ENCODE measurements at regions not wholly inside any gene's neighbourhood (a gene's known extent, or its start where the extent isn't known, plus 50 kb on each side); places are given as distances from the start of the nearest gene placed in this dataset.

GRCh38 chr18:34467058-34467457 lies 242.3 kb upstream of the NOL4 start:
- Histone ChIP-seq H3K36me3 (ENCODE audit: control insufficient read depth in 3 of 3, insufficient read depth in 2 of 3, low read depth in 1 of 3, low read length in 3 of 3) (no peaks in the 10 kb centered on the region), H3K27ac (ENCODE audit: low read depth in 1 of 3, low read length in 2 of 3) (no peak overlapping the region), H3K4me1 (ENCODE audit: control insufficient read depth in 3 of 3, insufficient read depth in 2 of 3, low read depth in 1 of 3, low read length in 2 of 3) (no peaks in the 10 kb centered on the region), H3K27me3 (ENCODE audit: control insufficient read depth in 3 of 3, insufficient read depth in 3 of 3, low read length in 3 of 3) (no peaks in the 10 kb centered on the region), H3K9me3 (ENCODE audit: control insufficient read depth in 2 of 2, insufficient read depth in 1 of 2, low read depth in 1 of 2, low read length in 1 of 2) (no peaks in the 10 kb centered on the region), H3K4me3 (ENCODE audit: low read depth in 1 of 3, low read length in 3 of 3) (no peak overlapping the region)
- 35 to 76% (median 42%) methylated on average over 1 of the region's 1 CpG for WGBS, 3 donors
- DNase-seq (no peak), FAIRE-seq (no peak)

GRCh38 chr18:34480162-34480700 lies 229.9 kb upstream of the DTNA start:
- H3K9me3 ChIP-seq (ENCODE audit: control insufficient read depth in 2 of 2, insufficient read depth in 1 of 2, low read depth in 1 of 2, low read length in 1 of 2) = no peaks in the 10 kb centered on the region
- no peak overlapping the region for H3K4me3 ChIP-seq (ENCODE audit: low read depth in 1 of 3, low read length in 3 of 3)
- no peak overlapping the region for H3K27ac ChIP-seq (ENCODE audit: low read depth in 1 of 3, low read length in 2 of 3)
- no peaks in the 10 kb centered on the region for H3K4me1 ChIP-seq (ENCODE audit: control insufficient read depth in 3 of 3, insufficient read depth in 2 of 3, low read depth in 1 of 3, low read length in 2 of 3)
- FAIRE-seq = no peak
- no peaks in the 10 kb centered on the region for H3K36me3 ChIP-seq (ENCODE audit: control insufficient read depth in 3 of 3, insufficient read depth in 2 of 3, low read depth in 1 of 3, low read length in 3 of 3)
- DNase-seq = no peak
- WGBS, 3 donors = 61 to 66% (median 63%) methylated on average over 4 of the region's 4 CpGs
- no peaks in the 10 kb centered on the region for H3K27me3 ChIP-seq (ENCODE audit: control insufficient read depth in 3 of 3, insufficient read depth in 3 of 3, low read length in 3 of 3)

GRCh38 chr18:34482204-34482603 lies 227.9 kb upstream of the DTNA start:
- Histone ChIP-seq H3K27me3 (ENCODE audit: control insufficient read depth in 3 of 3, insufficient read depth in 3 of 3, low read length in 3 of 3) (no peaks in the 10 kb centered on the region), H3K36me3 (ENCODE audit: control insufficient read depth in 3 of 3, insufficient read depth in 2 of 3, low read depth in 1 of 3, low read length in 3 of 3) (no peaks in the 10 kb centered on the region), H3K4me1 (ENCODE audit: control insufficient read depth in 3 of 3, insufficient read depth in 2 of 3, low read depth in 1 of 3, low read length in 2 of 3) (no peaks in the 10 kb centered on the region), H3K27ac (ENCODE audit: low read depth in 1 of 3, low read length in 2 of 3) (no peak overlapping the region), H3K9me3 (ENCODE audit: control insufficient read depth in 2 of 2, insufficient read depth in 1 of 2, low read depth in 1 of 2, low read length in 1 of 2) (no peaks in the 10 kb centered on the region), H3K4me3 (ENCODE audit: low read depth in 1 of 3, low read length in 3 of 3) (no peak overlapping the region)
- DNase-seq (no peak), FAIRE-seq (no peak)

- no peaks in the 10 kb centered on the region for H3K9me3 ChIP-seq (ENCODE audit: control insufficient read depth in 2 of 2, insufficient read depth in 1 of 2, low read depth in 1 of 2, low read length in 1 of 2)
- FAIRE-seq (no peak), DNase-seq (no peak)
- 73 to 85% (median 81%) methylated on average over 3 of the region's 3 CpGs for WGBS, 3 donors
- H3K4me1 ChIP-seq (ENCODE audit: control insufficient read depth in 3 of 3, insufficient read depth in 2 of 3, low read depth in 1 of 3, low read length in 2 of 3) = no peaks in the 10 kb centered on the region
- no peaks in the 10 kb centered on the region for H3K36me3 ChIP-seq (ENCODE audit: control insufficient read depth in 3 of 3, insufficient read depth in 2 of 3, low read depth in 1 of 3, low read length in 3 of 3)
- H3K4me3 ChIP-seq (ENCODE audit: low read depth in 1 of 3, low read length in 3 of 3) = no peak overlapping the region
- no peaks in the 10 kb centered on the region for H3K27me3 ChIP-seq (ENCODE audit: control insufficient read depth in 3 of 3, insufficient read depth in 3 of 3, low read length in 3 of 3)
- no peak overlapping the region for H3K27ac ChIP-seq (ENCODE audit: low read depth in 1 of 3, low read length in 2 of 3)
Observed at GRCh38 chr18:34483198-34483597, 226.9 kb upstream of the DTNA start.

- no peak for FAIRE-seq
- WGBS, 3 donors = 27 to 43% (median 37%) methylated on average over 2 of the region's 2 CpGs
- Histone ChIP-seq H3K27ac (ENCODE audit: low read depth in 1 of 3, low read length in 2 of 3) (no peak overlapping the region), H3K27me3 (ENCODE audit: control insufficient read depth in 3 of 3, insufficient read depth in 3 of 3, low read length in 3 of 3) (peaks cover 9 to 20% (median 10%) of the 10 kb centered on the region in 3 donors), H3K4me1 (ENCODE audit: control insufficient read depth in 3 of 3, insufficient read depth in 2 of 3, low read depth in 1 of 3, low read length in 2 of 3) (peaks cover 0 to 4% (median 0%) of the 10 kb centered on the region in 3 donors), H3K9me3 (ENCODE audit: control insufficient read depth in 2 of 2, insufficient read depth in 1 of 2, low read depth in 1 of 2, low read length in 1 of 2) (no peaks in the 10 kb centered on the region), H3K4me3 (ENCODE audit: low read depth in 1 of 3, low read length in 3 of 3) (no peak overlapping the region), H3K36me3 (ENCODE audit: control insufficient read depth in 3 of 3, insufficient read depth in 2 of 3, low read depth in 1 of 3, low read length in 3 of 3) (no peaks in the 10 kb centered on the region)
- DNase-seq = no peak
Observed at GRCh38 chr18:34491719-34492118, 218.4 kb upstream of the DTNA start.

GRCh38 chr18:34492652-34493051 lies 217.4 kb upstream of the DTNA start:
- H3K27ac ChIP-seq (ENCODE audit: low read depth in 1 of 3, low read length in 2 of 3) = no peak overlapping the region
- no peaks in the 10 kb centered on the region for H3K9me3 ChIP-seq (ENCODE audit: control insufficient read depth in 2 of 2, insufficient read depth in 1 of 2, low read depth in 1 of 2, low read length in 1 of 2)
- no peaks in the 10 kb centered on the region for H3K36me3 ChIP-seq (ENCODE audit: control insufficient read depth in 3 of 3, insufficient read depth in 2 of 3, low read depth in 1 of 3, low read length in 3 of 3)
- H3K4me3 ChIP-seq (ENCODE audit: low read depth in 1 of 3, low read length in 3 of 3) = peak overlapping the region in 1 of 3 donors; percentile 38
- H3K4me1 ChIP-seq (ENCODE audit: control insufficient read depth in 3 of 3, insufficient read depth in 2 of 3, low read depth in 1 of 3, low read length in 2 of 3) = peaks cover 0 to 4% (median 0%) of the 10 kb centered on the region in 3 donors
- FAIRE-seq (no peak), DNase-seq (no peak)
- peaks cover 9 to 20% (median 10%) of the 10 kb centered on the region in 3 donors for H3K27me3 ChIP-seq (ENCODE audit: control insufficient read depth in 3 of 3, insufficient read depth in 3 of 3, low read length in 3 of 3)

- DNase-seq (peak; percentile 5 to 85), FAIRE-seq (no peak)
- WGBS, 3 donors = 1% methylated on average over 15 to 18 of the region's 18 CpGs
- H3K27me3 ChIP-seq (ENCODE audit: control insufficient read depth in 3 of 3, insufficient read depth in 3 of 3, low read length in 3 of 3) = peaks cover 9 to 20% (median 10%) of the 10 kb centered on the region in 3 donors
- no peaks in the 10 kb centered on the region for H3K36me3 ChIP-seq (ENCODE audit: control insufficient read depth in 3 of 3, insufficient read depth in 2 of 3, low read depth in 1 of 3, low read length in 3 of 3)
- H3K9me3 ChIP-seq (ENCODE audit: control insufficient read depth in 2 of 2, insufficient read depth in 1 of 2, low read depth in 1 of 2, low read length in 1 of 2) = no peaks in the 10 kb centered on the region
- H3K4me3 ChIP-seq (ENCODE audit: low read depth in 1 of 3, low read length in 3 of 3) = peak overlapping the region; percentile 4 to 50 (median 38)
- no peak overlapping the region for H3K27ac ChIP-seq (ENCODE audit: low read depth in 1 of 3, low read length in 2 of 3)
- H3K4me1 ChIP-seq (ENCODE audit: control insufficient read depth in 3 of 3, insufficient read depth in 2 of 3, low read depth in 1 of 3, low read length in 2 of 3) = peaks cover 0 to 4% (median 0%) of the 10 kb centered on the region in 3 donors
Observed at GRCh38 chr18:34493099-34493544, 217.0 kb upstream of the DTNA start.

- H3K9me3 ChIP-seq (ENCODE audit: control insufficient read depth in 2 of 2, insufficient read depth in 1 of 2, low read depth in 1 of 2, low read length in 1 of 2) = no peaks in the 10 kb centered on the region
- no peak overlapping the region for H3K27ac ChIP-seq (ENCODE audit: low read depth in 1 of 3, low read length in 2 of 3)
- H3K27me3 ChIP-seq (ENCODE audit: control insufficient read depth in 3 of 3, insufficient read depth in 3 of 3, low read length in 3 of 3) = peaks cover 9 to 20% (median 10%) of the 10 kb centered on the region in 3 donors
- H3K36me3 ChIP-seq (ENCODE audit: control insufficient read depth in 3 of 3, insufficient read depth in 2 of 3, low read depth in 1 of 3, low read length in 3 of 3) = no peaks in the 10 kb centered on the region
- WGBS, 3 donors = 1 to 2% (median 2%) methylated on average over 67 to 101 of the region's 101 CpGs
- H3K4me1 ChIP-seq (ENCODE audit: control insufficient read depth in 3 of 3, insufficient read depth in 2 of 3, low read depth in 1 of 3, low read length in 2 of 3) = peaks cover 0 to 4% (median 0%) of the 10 kb centered on the region in 3 donors
- no peak for FAIRE-seq
- peak overlapping the region; percentile 4 to 50 (median 41) for H3K4me3 ChIP-seq (ENCODE audit: low read depth in 1 of 3, low read length in 3 of 3)
- DNase-seq = peak in 1 of 2 donors; percentile 72
Observed at GRCh38 chr18:34493566-34494358, 216.3 kb upstream of the DTNA start.

Measured in small intestine (tissue), 7 donors.